Caco-2 (cell line): ENCODE measurements at regions not wholly inside any gene's neighbourhood (a gene's known extent, or its start where the extent isn't known, plus 50 kb on each side); places are given as distances from the start of the nearest gene placed in this dataset.

Source experiments
- BruUV-seq: library from RNA; stranded (reverse); fragments of 400-500 nt; replicated peaks from 2 replicates; lab custom pipeline; 2021; lab: Mats Ljungman, UMichigan
- CTCF ChIA-PET: fragments of 300-600 bp; sonication (Branson Sonifier 250); formaldehyde crosslinking; loops from one replicate; lab custom pipeline; 2022; ENCODE audit warnings: antibody characterized with exemption; lab: Charles Lee
- POLR2A ChIA-PET: fragments of 300-600 bp; sonication (Branson Sonifier 250); formaldehyde crosslinking; loops from one replicate; lab custom pipeline; 2022; ENCODE audit warnings: antibody characterized with exemption; lab: Charles Lee
- DNase-seq, 2 experiments: peaks; one replicate each; pipeline versions ENCODE4 v3.0.0 to v3.0.0-alpha.2; 2020 to 2022
- H3K27me3 ChIP-seq: replicated peaks from 2 replicates; pipeline ENCODE4 v1.6.0; 2011; ENCODE audit warnings: low read length; ENCODE audit not compliant: control insufficient read depth, insufficient read depth
- H3K36me3 ChIP-seq: 2 replicates; pipeline ENCODE4 v1.5.1; 2011; ENCODE audit warnings: low read length; ENCODE audit not compliant: control insufficient read depth, insufficient read depth
- H3K4me1 ChIP-seq: fragments of 250-450 bp; sonication (Bioruptor Pico); 2 replicates; pipeline ENCODE4 v1.5.1; 2020; ENCODE audit warnings: mild to moderate bottlenecking
- H3K4me3 ChIP-seq: 2 replicates; pipeline ENCODE4 v1.5.1; 2011; ENCODE audit warnings: low read depth, mild to moderate bottlenecking, control low read depth, low read length
- H3K9me3 ChIP-seq: fragments of 250-450 bp; sonication (Bioruptor Pico); 2 replicates; pipeline ENCODE4 v1.5.1; 2020; ENCODE audit warnings: mild to moderate bottlenecking, moderate library complexity
- H3K27ac Mint-ChIP-seq: one replicate; pipeline ENCODE4 v1.8.0; 2022; ENCODE audit warnings: mixed read lengths; ENCODE audit not compliant: unreplicated experiment
- H3K27me3 Mint-ChIP-seq: one replicate; pipeline ENCODE4 v1.8.0; 2022; ENCODE audit warnings: mixed read lengths; ENCODE audit not compliant: insufficient read depth, unreplicated experiment
- H3K36me3 Mint-ChIP-seq: one replicate; pipeline ENCODE4 v1.8.0; 2022; ENCODE audit warnings: mild to moderate bottlenecking, mixed read lengths; ENCODE audit not compliant: insufficient read depth, unreplicated experiment
- H3K4me1 Mint-ChIP-seq: one replicate; pipeline ENCODE4 v1.8.0; 2022; ENCODE audit warnings: low read depth, mixed read lengths; ENCODE audit not compliant: unreplicated experiment
- H3K4me3 Mint-ChIP-seq: one replicate; pipeline ENCODE4 v1.8.0; 2022; ENCODE audit warnings: mild to moderate bottlenecking, moderate library complexity, mixed read lengths; ENCODE audit not compliant: unreplicated experiment
- H3K9me3 Mint-ChIP-seq: one replicate; pipeline ENCODE4 v1.8.0; 2022; ENCODE audit warnings: mixed read lengths; ENCODE audit not compliant: unreplicated experiment
- CTCF ChIP-seq, 2 experiments: fragments of 200-600 bp in 1 of 2; IDR thresholded peaks; 1 replicate in 1 of 2; 2 replicates in 1 of 2; pipeline versions ENCODE4 v1.5.1 to v1.8.0; 2011 to 2022; ENCODE audit warnings: antibody characterized with exemption in 1 of 2, control low read depth in 1 of 2, inconsistent platforms in 1 of 2, low read depth in 1 of 2, low read length in 1 of 2, mild to moderate bottlenecking in 1 of 2, moderate library complexity in 1 of 2; ENCODE audit not compliant: insufficient read depth in 1 of 2, severe bottlenecking in 1 of 2, unreplicated experiment in 1 of 2
- intact Hi-C: fragments of 100-400 bp; cut with micrococcal nuclease; formaldehyde crosslinking; loops from one replicate; pipeline ENCODE4 v1.10.0; 2022; ENCODE audit not compliant: unreplicated experiment

DNA sequence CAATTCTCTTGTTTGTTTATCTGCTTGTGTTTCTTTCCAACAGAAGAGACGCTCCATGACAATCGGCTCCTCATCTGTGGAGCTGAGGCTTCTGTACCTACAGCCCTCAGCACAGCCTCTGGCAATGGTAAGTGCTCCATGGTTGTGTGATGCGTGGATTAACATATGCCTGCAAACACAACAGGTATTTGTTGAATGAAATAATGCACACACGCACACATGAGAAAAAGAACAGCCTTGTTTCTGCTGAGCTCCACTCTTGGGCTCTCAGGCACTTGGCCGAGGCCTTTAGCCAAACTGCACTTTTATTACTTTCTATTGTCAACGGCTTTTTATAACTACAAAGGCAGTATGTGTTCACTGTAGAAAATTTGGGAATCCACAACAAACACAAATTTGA, 120.4 kb upstream of the TMCC3 start:
- intact Hi-C loops = no loop called here
- Mint-ChIP-seq H3K9me3 (no peaks in the 10 kb centered on the region), H3K27ac (no peak overlapping the region), H3K36me3 (no peaks in the 10 kb centered on the region), H3K27me3 (no peaks in the 10 kb centered on the region), H3K4me3 (no peak overlapping the region), H3K4me1 (peaks cover 11% of the 10 kb centered on the region)
- no peak overlapping the region for H3K4me3 ChIP-seq
- CTCF ChIA-PET = no interaction called here
- no peaks in the 10 kb centered on the region for H3K36me3 ChIP-seq
- no TSS peak for BruUV-seq
- TF ChIP-seq CTCF (IDR thresholded peaks at IDR 0.05; ENCODE audit: insufficient read depth in 1 of 2, low read depth in 1 of 2, low read length in 1 of 2, severe bottlenecking in 1 of 2, unreplicated experiment in 1 of 2) = no peak
- H3K27me3 ChIP-seq = no peaks in the 10 kb centered on the region
- no peak for DNase-seq
- H3K4me1 ChIP-seq = no peaks in the 10 kb centered on the region
- H3K9me3 ChIP-seq = no peaks in the 10 kb centered on the region
- POLR2A ChIA-PET = no interaction called here

DNA sequence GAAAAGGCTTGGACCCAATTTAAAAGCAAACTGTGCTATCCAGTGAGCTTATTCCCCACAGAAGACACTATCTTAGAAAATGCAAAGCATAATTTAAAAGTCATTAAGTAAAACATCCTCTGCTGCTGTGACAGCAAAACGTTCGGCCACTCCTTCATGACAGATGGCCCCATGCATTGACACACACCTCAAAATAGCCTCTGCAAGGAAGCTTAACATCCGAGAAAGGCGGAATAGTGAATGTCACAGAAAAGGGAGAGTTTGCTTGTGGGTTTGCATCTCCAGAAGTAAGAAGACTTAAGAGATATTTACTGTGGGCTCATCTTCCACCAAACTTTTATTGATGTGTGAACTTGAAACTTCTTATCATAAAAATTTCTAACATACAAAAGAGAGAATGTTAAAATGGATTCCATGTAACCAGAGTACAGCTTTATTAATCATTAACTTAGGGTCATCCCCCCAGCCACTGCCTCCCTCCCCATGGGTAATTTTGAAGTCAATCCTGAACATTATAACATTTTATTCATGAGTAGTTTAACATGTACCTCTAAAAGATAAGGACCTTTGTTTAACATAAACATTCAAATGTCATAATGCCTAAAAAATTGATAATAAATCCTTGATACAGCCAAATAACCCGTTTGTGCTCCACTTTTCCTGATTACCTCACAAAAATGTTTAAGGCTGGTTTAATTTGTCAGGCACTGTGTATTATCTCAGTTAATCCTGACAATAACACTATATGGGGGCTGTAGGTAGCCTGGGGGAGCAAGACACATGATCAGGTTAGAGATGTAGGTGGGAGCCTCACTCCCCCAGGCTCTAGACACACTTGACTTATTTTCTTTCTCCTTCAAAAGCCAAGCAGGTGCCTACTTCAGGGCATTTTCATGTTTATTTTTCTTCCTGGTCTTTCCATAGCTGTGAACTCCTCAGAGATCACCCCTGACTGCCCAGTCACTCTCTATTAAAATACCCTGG, 119.7 kb upstream of the TMCC3 start:
- H3K9me3 ChIP-seq = no peaks in the 10 kb centered on the region
- ChIA-PET POLR2A (no interaction called here), CTCF (no interaction called here)
- no peaks in the 10 kb centered on the region for H3K36me3 ChIP-seq
- no TSS peak for BruUV-seq
- H3K4me3 ChIP-seq = no peak overlapping the region
- Mint-ChIP-seq H3K4me3 (no peak overlapping the region), H3K36me3 (no peaks in the 10 kb centered on the region), H3K27ac (no peak overlapping the region), H3K4me1 (peaks cover 11% of the 10 kb centered on the region), H3K27me3 (no peaks in the 10 kb centered on the region), H3K9me3 (no peaks in the 10 kb centered on the region)
- no peak for DNase-seq
- intact Hi-C loops = no loop called here
- no peaks in the 10 kb centered on the region for H3K4me1 ChIP-seq
- TF ChIP-seq CTCF (IDR thresholded peaks at IDR 0.05; ENCODE audit: insufficient read depth in 1 of 2, low read depth in 1 of 2, low read length in 1 of 2, severe bottlenecking in 1 of 2, unreplicated experiment in 1 of 2) = no peak
- H3K27me3 ChIP-seq = no peaks in the 10 kb centered on the region

DNA sequence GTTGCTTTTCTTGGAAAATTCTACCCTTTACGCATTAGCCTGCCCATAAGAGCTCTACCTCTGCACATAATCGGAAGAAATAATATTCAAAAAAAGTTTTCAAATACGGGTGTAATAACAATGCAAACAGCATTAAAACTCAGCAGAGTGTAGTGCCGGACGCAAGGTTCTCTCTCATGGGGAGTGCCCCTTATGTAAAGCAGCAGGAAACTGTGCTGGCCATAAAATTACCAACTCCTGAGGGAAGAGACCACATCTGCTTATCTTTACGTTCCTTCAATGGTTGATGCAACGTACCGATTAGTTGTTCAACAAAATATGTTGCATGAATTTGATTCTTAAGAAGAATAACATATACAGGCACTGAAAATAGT, 118.7 kb upstream of the TMCC3 start:
- H3K9me3 Mint-ChIP-seq = no peaks in the 10 kb centered on the region
- POLR2A ChIA-PET = no interaction called here
- peaks cover 14% of the 10 kb centered on the region for H3K4me1 Mint-ChIP-seq
- BruUV-seq = no TSS peak
- Histone ChIP-seq H3K4me3 (no peak overlapping the region), H3K27me3 (no peaks in the 10 kb centered on the region), H3K9me3 (no peaks in the 10 kb centered on the region), H3K4me1 (peaks cover under 1% of the 10 kb centered on the region), H3K36me3 (no peaks in the 10 kb centered on the region)
- intact Hi-C loops = no loop called here
- CTCF ChIA-PET = no interaction called here
- DNase-seq = no peak
- no peak overlapping the region for H3K4me3 Mint-ChIP-seq
- TF ChIP-seq CTCF (IDR thresholded peaks at IDR 0.05; ENCODE audit: insufficient read depth in 1 of 2, low read depth in 1 of 2, low read length in 1 of 2, severe bottlenecking in 1 of 2, unreplicated experiment in 1 of 2) = no peak
- no peaks in the 10 kb centered on the region for H3K36me3 Mint-ChIP-seq
- no peaks in the 10 kb centered on the region for H3K27me3 Mint-ChIP-seq
- H3K27ac Mint-ChIP-seq = no peak overlapping the region
